H9 (cell line): ENCODE measurements at regions not wholly inside any gene's neighbourhood (a gene's known extent, or its start where the extent isn't known, plus 50 kb on each side); places are given as distances from the start of the nearest gene placed in this dataset.

ENCODE experiments used
- DNase-seq: peaks from one replicate; pipeline ENCODE4 v3.0.0-alpha.2; 2017
- H2AFZ ChIP-seq: one replicate; pipeline ENCODE4 v1.6.1; 2013; ENCODE audit warnings: mild to moderate bottlenecking, low read length, control low read depth, moderate library complexity
- H2AK5ac ChIP-seq: 2 replicates; pipeline ENCODE4 v1.6.1; 2013; ENCODE audit warnings: low read length, control low read depth, mixed read lengths; ENCODE audit not compliant: insufficient read length
- H2BK120ac ChIP-seq: one replicate; pipeline ENCODE4 v1.6.1; 2013; ENCODE audit warnings: low read depth, mild to moderate bottlenecking, low read length, control low read depth, inconsistent platforms; ENCODE audit not compliant: poor library complexity, severe bottlenecking
- H2BK12ac ChIP-seq: 2 replicates; pipeline ENCODE4 v1.6.1; 2013; ENCODE audit warnings: low read length, control low read depth, mixed read lengths, low read depth; ENCODE audit not compliant: insufficient read length
- H2BK15ac ChIP-seq: 2 replicates; pipeline ENCODE4 v1.6.1; 2013; ENCODE audit warnings: low read depth, low read length, control low read depth
- H2BK20ac ChIP-seq: one replicate; pipeline ENCODE4 v1.6.1; 2013; ENCODE audit warnings: low read depth, mild to moderate bottlenecking, low read length, control low read depth, inconsistent platforms; ENCODE audit not compliant: poor library complexity, severe bottlenecking
- H2BK5ac ChIP-seq: 2 replicates; pipeline ENCODE4 v1.6.1; 2013; ENCODE audit warnings: low read length, control low read depth, mixed read lengths; ENCODE audit not compliant: insufficient read length
- H3K14ac ChIP-seq: 2 replicates; pipeline ENCODE4 v1.6.1; 2013; ENCODE audit warnings: low read length, control low read depth; ENCODE audit not compliant: insufficient read depth
- H3K18ac ChIP-seq: 2 replicates; pipeline ENCODE4 v1.6.1; 2013; ENCODE audit warnings: low read depth, mild to moderate bottlenecking, mixed read lengths, low read length, control low read depth; ENCODE audit not compliant: insufficient read length
- H3K23ac ChIP-seq: 2 replicates; pipeline ENCODE4 v1.6.1; 2013; ENCODE audit warnings: low read length, control low read depth, mixed read lengths, low read depth; ENCODE audit not compliant: insufficient read length
- H3K23me2 ChIP-seq: 2 replicates; pipeline ENCODE4 v1.6.1; 2013; ENCODE audit warnings: low read depth, mild to moderate bottlenecking, mixed read lengths, low read length, control low read depth; ENCODE audit not compliant: insufficient read length, poor library complexity, severe bottlenecking
- H3K27ac ChIP-seq: 2 replicates; pipeline ENCODE4 v1.5.1; 2013; ENCODE audit warnings: low read length, control low read depth, mixed read lengths, low read depth; ENCODE audit not compliant: insufficient read length
- H3K27me3 ChIP-seq: 2 replicates; pipeline ENCODE4 v1.6.1; 2013; ENCODE audit warnings: low read length, control low read depth, inconsistent platforms; ENCODE audit not compliant: insufficient read depth
- H3K4ac ChIP-seq: 2 replicates; pipeline ENCODE4 v1.6.1; 2013; ENCODE audit warnings: low read depth, mild to moderate bottlenecking, control low read depth, inconsistent platforms, low read length, moderate library complexity
- H3K4me1 ChIP-seq: 2 replicates; pipeline ENCODE4 v1.6.1; 2013; ENCODE audit warnings: low read length, control low read depth, inconsistent platforms; ENCODE audit not compliant: insufficient read depth
- H3K4me2 ChIP-seq: 2 replicates; pipeline ENCODE4 v1.6.1; 2013; ENCODE audit warnings: low read length, control low read depth, mixed read lengths; ENCODE audit not compliant: insufficient read length, insufficient read depth
- H3K56ac ChIP-seq: 2 replicates; pipeline ENCODE4 v1.6.1; 2013; ENCODE audit warnings: low read depth, mild to moderate bottlenecking, mixed read lengths, low read length, control low read depth; ENCODE audit not compliant: insufficient read length
- H3K79me1 ChIP-seq: 2 replicates; pipeline ENCODE4 v1.6.1; 2013; ENCODE audit warnings: low read depth, mild to moderate bottlenecking, moderate library complexity, low read length, control low read depth, inconsistent platforms; ENCODE audit not compliant: insufficient read depth, poor library complexity, severe bottlenecking
- H3K79me2 ChIP-seq: 2 replicates; pipeline ENCODE4 v1.6.1; 2013; ENCODE audit warnings: low read length, control low read depth, inconsistent platforms; ENCODE audit not compliant: insufficient read depth
- H3K9ac ChIP-seq: 2 replicates; pipeline ENCODE4 v1.6.1; 2013; ENCODE audit warnings: low read length, control low read depth, mixed read lengths; ENCODE audit not compliant: insufficient read length; ENCODE audit errors: extremely low read depth
- H3K9me3 ChIP-seq: one replicate; pipeline ENCODE4 v1.6.1; 2013; ENCODE audit warnings: low read depth, low read length, inconsistent platforms; ENCODE audit not compliant: control insufficient read depth
- H3T11ph ChIP-seq: one replicate; pipeline ENCODE4 v1.6.1; 2013; ENCODE audit warnings: mild to moderate bottlenecking, low read length, control low read depth, inconsistent platforms
- H4K20me1 ChIP-seq: one replicate; pipeline ENCODE4 v1.6.1; 2013; ENCODE audit not compliant: control insufficient read depth, insufficient read length, insufficient read depth
- H4K5ac ChIP-seq: 2 replicates; pipeline ENCODE4 v1.6.1; 2013; ENCODE audit warnings: low read depth, mild to moderate bottlenecking, mixed read lengths, low read length, control low read depth; ENCODE audit not compliant: insufficient read length
- H4K8ac ChIP-seq: replicated peaks from 2 replicates; pipeline ENCODE4 v1.6.1; 2013; ENCODE audit warnings: low read length, control low read depth, mixed read lengths, low read depth; ENCODE audit not compliant: insufficient read length
- H4K91ac ChIP-seq: 2 replicates; pipeline ENCODE4 v1.6.1; 2013; ENCODE audit warnings: low read depth, mild to moderate bottlenecking, moderate library complexity, mixed read lengths, low read length, control low read depth; ENCODE audit not compliant: insufficient read length
- H3K27ac Mint-ChIP-seq, 3 experiments: 2 replicates in 2 of 3; 3 replicates in 1 of 3; pipeline ENCODE4 v1.8.0; 2020 to 2021; ENCODE audit warnings: mixed read lengths in 3 of 3, mild to moderate bottlenecking in 1 of 3, moderate library complexity in 1 of 3
- H3K27me3 Mint-ChIP-seq: 2 replicates; pipeline ENCODE4 v1.8.0; 2021; ENCODE audit warnings: low read depth, mild to moderate bottlenecking, moderate library complexity, mixed read lengths
- H3K36me3 Mint-ChIP-seq, 3 experiments: 2 replicates in 2 of 3; 3 replicates in 1 of 3; pipeline ENCODE4 v1.8.0; 2020 to 2021; ENCODE audit warnings: low read depth in 3 of 3, mixed read lengths in 3 of 3; ENCODE audit not compliant: insufficient read depth in 1 of 3
- H3K4me1 Mint-ChIP-seq, 2 experiments: 2 replicates each; pipeline ENCODE4 v1.8.0; 2020; ENCODE audit warnings: mixed read lengths in 2 of 2
- H3K4me3 Mint-ChIP-seq, 2 experiments: 2 replicates in 1 of 2; 3 replicates in 1 of 2; pipeline ENCODE4 v1.8.0; 2020 to 2021; ENCODE audit warnings: mild to moderate bottlenecking in 2 of 2, mixed read lengths in 2 of 2, moderate library complexity in 1 of 2
- H3K9me3 Mint-ChIP-seq, 2 experiments: 2 replicates in 1 of 2; 3 replicates in 1 of 2; pipeline ENCODE4 v1.8.0; 2020; ENCODE audit warnings: mild to moderate bottlenecking in 2 of 2, mixed read lengths in 2 of 2, moderate library complexity in 1 of 2
- CTCF ChIP-seq: fragments of 200-600 bp; sonication (generic); conservative IDR thresholded peaks from 3 replicates; pipeline ENCODE4 v1.8.0; 2021; ENCODE audit warnings: antibody characterized with exemption, mild to moderate bottlenecking
- WGBS: extraction: QIAGEN DNeasy Blood & Tissue Kit; methylation state at CpG from one replicate; pipeline ENCODE4 v1.1.7; 2013; ENCODE audit warnings: missing lambda C conversion rate, low lambda C conversion rate, mixed read lengths; ENCODE audit not compliant: insufficient read length; ENCODE audit errors: extremely low coverage; 5-methylcytosine and 5-hydroxymethylcytosine counted together

GRCh38 chr18:32588191-32588590, 117.5 kb upstream of the GAREM1 start:
- H3K4me1 Mint-ChIP-seq = peaks cover 8 to 11% of the 10 kb centered on the region in 2 experiments
- no peak overlapping the region for H2AK5ac ChIP-seq
- H3K14ac ChIP-seq = no peak overlapping the region
- no peak overlapping the region for H3K27ac Mint-ChIP-seq
- H3K18ac ChIP-seq = no peak overlapping the region
- H3K27ac ChIP-seq = no peak overlapping the region
- no peak overlapping the region for H3K23ac ChIP-seq
- H3T11ph ChIP-seq = no peak overlapping the region
- H3K9ac ChIP-seq = no peak overlapping the region
- no peak overlapping the region for H4K91ac ChIP-seq
- peaks cover 0 to 14% (median 0%) of the 10 kb centered on the region in 3 experiments; a peak in 2 of 7 replicates for H3K36me3 Mint-ChIP-seq
- H2BK120ac ChIP-seq = no peak overlapping the region
- H3K9me3 ChIP-seq = no peaks in the 10 kb centered on the region
- H2BK15ac ChIP-seq = no peak overlapping the region
- H3K9me3 Mint-ChIP-seq = peaks cover 0 to 11% of the 10 kb centered on the region in 2 experiments; a peak in 3 of 5 replicates
- no peaks in the 10 kb centered on the region; the same call in 1 of the 2 replicates for H3K4me1 ChIP-seq
- no peaks in the 10 kb centered on the region for H4K20me1 ChIP-seq
- no CpG with 5 or more reads among the region's 5 CpGs for WGBS
- H3K27me3 ChIP-seq = no peaks in the 10 kb centered on the region
- no peak for TF ChIP-seq CTCF
- H3K4me2 ChIP-seq = no peak overlapping the region
- no peak overlapping the region for H2BK20ac ChIP-seq
- no peak overlapping the region for H3K56ac ChIP-seq
- no peaks in the 10 kb centered on the region for H3K79me2 ChIP-seq
- H3K23me2 ChIP-seq = no peaks in the 10 kb centered on the region
- no peak for DNase-seq
- no peak overlapping the region for H2AFZ ChIP-seq
- H4K8ac ChIP-seq = no peak overlapping the region
- no peak overlapping the region for H3K4ac ChIP-seq
- no peak overlapping the region for H3K4me3 Mint-ChIP-seq
- H4K5ac ChIP-seq = no peak overlapping the region
- no peak overlapping the region for H2BK5ac ChIP-seq
- no peaks in the 10 kb centered on the region for H3K79me1 ChIP-seq
- no peaks in the 10 kb centered on the region for H3K27me3 Mint-ChIP-seq
- no peak overlapping the region for H2BK12ac ChIP-seq
